Panc1 (cell line): ENCODE measurements at regions not wholly inside any gene's neighbourhood (a gene's known extent, or its start where the extent isn't known, plus 50 kb on each side); places are given as distances from the start of the nearest gene placed in this dataset.

Experiments used
- ATAC-seq: fragments of 200-7000 bp; cut with Tn5 transposase; 2 replicates; pipeline ENCODE4 v1.9.1; 2020; ENCODE audit warnings: mild to moderate bottlenecking, moderate library complexity
- BruUV-seq: library from RNA; stranded (reverse); fragments of 400-500 nt; replicated peaks from 2 replicates; lab custom pipeline; 2021; lab: Mats Ljungman, UMichigan
- CTCF ChIA-PET: fragments of 300-600 bp; sonication (Branson Sonifier 250); formaldehyde crosslinking; loops from one replicate; lab custom pipeline; 2022; ENCODE audit warnings: antibody characterized with exemption; lab: Charles Lee
- POLR2A ChIA-PET: fragments of 300-600 bp; sonication (Branson Sonifier 250); formaldehyde crosslinking; loops from one replicate; lab custom pipeline; 2022; ENCODE audit warnings: antibody characterized with exemption; lab: Charles Lee
- DNase-seq: peaks from one replicate; pipeline ENCODE4 v3.0.0-alpha.2; 2010; ENCODE audit warnings: low read depth, low spot score
- H3K27ac ChIP-seq: 2 replicates; pipeline ENCODE4 v1.5.1; 2011; ENCODE audit warnings: mild to moderate bottlenecking, low read length, inconsistent platforms
- H3K27me3 ChIP-seq: fragments of 200-500 bp; sonication (Bioruptor generic); 2 replicates; pipeline ENCODE4 v1.6.0; 2014; ENCODE audit warnings: low read length, inconsistent platforms; ENCODE audit not compliant: control insufficient read depth, insufficient read depth
- H3K36me3 ChIP-seq: fragments of 200-500 bp; sonication (Bioruptor generic); 2 replicates; pipeline ENCODE4 v1.5.1; 2014; ENCODE audit warnings: inconsistent platforms, mild to moderate bottlenecking, low read length, moderate library complexity; ENCODE audit not compliant: control insufficient read depth, insufficient read depth
- H3K4me1 ChIP-seq: 2 replicates; pipeline ENCODE4 v1.5.1; 2011; ENCODE audit warnings: inconsistent platforms, mild to moderate bottlenecking, low read length, moderate library complexity; ENCODE audit not compliant: control insufficient read depth, insufficient read depth
- H3K4me3 ChIP-seq, 2 experiments: 2 replicates each; pipeline ENCODE4 v1.5.1; 2011 to 2012; ENCODE audit warnings: low read depth in 2 of 2, low read length in 2 of 2, mild to moderate bottlenecking in 2 of 2, inconsistent platforms in 1 of 2, moderate library complexity in 1 of 2
- H3K9me3 ChIP-seq: fragments of 200-500 bp; sonication (Bioruptor generic); 2 replicates; pipeline ENCODE4 v1.5.1; 2014; ENCODE audit warnings: low read depth, mild to moderate bottlenecking, inconsistent platforms, low read length, moderate library complexity; ENCODE audit not compliant: control insufficient read depth, insufficient read depth
- POLR2AphosphoS5 ChIP-seq: IDR thresholded peaks from 2 replicates; pipeline ENCODE4 v1.6.1; 2012; ENCODE audit warnings: mild to moderate bottlenecking, low read depth, low read length, moderate library complexity
- SIN3A ChIP-seq: IDR thresholded peaks from 2 replicates; pipeline ENCODE4 v1.6.1; 2012; ENCODE audit warnings: low read depth, mild to moderate bottlenecking, low read length, moderate library complexity, borderline replicate concordance; ENCODE audit not compliant: insufficient read depth
- TCF7L2 ChIP-seq: IDR thresholded peaks from 2 replicates; pipeline ENCODE4 v1.6.1; 2011; ENCODE audit warnings: mild to moderate bottlenecking, low read depth, low read length, inconsistent platforms
- in situ Hi-C: cut with HindIII; loops from 2 replicates; pipeline ENCODE4 v1.10.0; 2016; ENCODE audit warnings: low sequenced_read_pairs, low pct_unique_long_range_greater_than_20kb
- intact Hi-C: fragments of 100-400 bp; cut with micrococcal nuclease; formaldehyde crosslinking; loops from one replicate; pipeline ENCODE4 v1.10.0; 2022; ENCODE audit not compliant: unreplicated experiment
- TF ChIP-seq, protein P1 (sequence below), 2 experiments: IDR thresholded peaks; 2 replicates each; pipeline ENCODE4 v1.6.1; 2011 to 2012; ENCODE audit warnings: low read depth in 2 of 2, control low read depth in 1 of 2, low read length in 1 of 2, mild to moderate bottlenecking in 1 of 2, moderate library complexity in 1 of 2; ENCODE audit not compliant: insufficient read depth in 1 of 2
- TF ChIP-seq, protein P2 (sequence below): fragments of 450-650 bp; IDR thresholded peaks from 2 replicates; pipeline ENCODE4 v1.5.1; 2017; ENCODE audit warnings: mild to moderate bottlenecking

DNA sequence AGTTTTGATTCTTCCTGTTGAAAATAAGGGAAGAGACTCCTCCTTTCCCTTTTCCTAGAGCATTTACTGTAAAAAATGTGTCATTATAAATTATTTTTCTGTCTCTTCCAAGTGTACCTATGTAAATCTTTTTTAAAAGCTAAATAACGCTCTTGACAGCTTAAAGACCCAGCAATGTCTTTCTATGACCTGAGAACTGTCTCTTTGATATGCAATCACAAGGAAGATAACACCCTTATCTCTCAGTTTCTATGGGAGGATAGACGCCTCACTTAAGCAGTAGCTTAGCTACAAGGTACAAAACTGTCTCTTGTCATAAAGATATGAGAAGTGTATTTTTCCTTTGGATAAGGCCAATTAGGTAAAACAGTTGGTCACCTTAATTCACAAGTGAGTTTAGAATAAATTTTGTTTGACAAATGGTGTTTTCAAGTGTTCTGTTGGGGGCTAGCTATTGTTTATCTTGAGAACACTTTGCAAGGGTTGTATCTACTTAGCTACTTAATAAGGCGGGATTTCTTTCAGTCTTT, 980.6 kb upstream of the EYS start:
- no peak for TF ChIP-seq TCF7L2
- no peaks in the 10 kb centered on the region for H3K27me3 ChIP-seq
- no peak overlapping the region for H3K27ac ChIP-seq
- no peaks in the 10 kb centered on the region for H3K4me1 ChIP-seq
- H3K9me3 ChIP-seq, result no peaks in the 10 kb centered on the region
- no TSS peak for BruUV-seq
- in situ Hi-C loops, result no loop called here
- H3K36me3 ChIP-seq, result no peaks in the 10 kb centered on the region
- CTCF ChIA-PET, result no interaction called here
- POLR2A ChIA-PET, result no interaction called here
- ATAC-seq (no peak), DNase-seq (no peak)
- intact Hi-C loops, result no loop called here
- H3K4me3 ChIP-seq, result no peak overlapping the region

DNA sequence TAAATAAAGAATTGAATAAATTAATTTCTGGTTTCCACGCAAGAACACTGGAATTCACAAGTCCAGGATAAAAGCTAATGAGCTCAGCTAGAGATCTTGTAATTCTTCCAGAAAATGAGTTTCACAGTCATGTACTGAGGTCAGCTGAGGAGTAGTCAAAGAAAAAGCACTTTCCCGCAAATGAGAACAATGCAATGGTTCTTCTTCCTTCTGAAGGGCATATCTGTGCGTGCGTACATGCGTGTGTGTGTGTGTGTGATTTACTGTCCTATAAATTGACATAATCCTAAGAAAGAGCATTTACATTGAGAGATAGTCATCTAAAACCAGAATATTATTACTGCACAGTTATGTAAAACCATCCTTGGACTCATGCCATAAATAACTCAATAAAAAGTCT, 968.9 kb upstream of the EYS start:
- CTCF ChIA-PET, result no interaction called here
- H3K36me3 ChIP-seq, result no peaks in the 10 kb centered on the region
- BruUV-seq, result no TSS peak
- H3K4me1 ChIP-seq, result no peaks in the 10 kb centered on the region
- ATAC-seq, result no peak
- intact Hi-C loops, result no loop called here
- H3K9me3 ChIP-seq, result no peaks in the 10 kb centered on the region
- POLR2A ChIA-PET, result no interaction called here
- in situ Hi-C loops, result no loop called here
- H3K27ac ChIP-seq, result no peak overlapping the region
- no peak overlapping the region for H3K4me3 ChIP-seq
- no peak for TF ChIP-seq POLR2AphosphoS5
- no peak for DNase-seq
- H3K27me3 ChIP-seq, result no peaks in the 10 kb centered on the region

DNA sequence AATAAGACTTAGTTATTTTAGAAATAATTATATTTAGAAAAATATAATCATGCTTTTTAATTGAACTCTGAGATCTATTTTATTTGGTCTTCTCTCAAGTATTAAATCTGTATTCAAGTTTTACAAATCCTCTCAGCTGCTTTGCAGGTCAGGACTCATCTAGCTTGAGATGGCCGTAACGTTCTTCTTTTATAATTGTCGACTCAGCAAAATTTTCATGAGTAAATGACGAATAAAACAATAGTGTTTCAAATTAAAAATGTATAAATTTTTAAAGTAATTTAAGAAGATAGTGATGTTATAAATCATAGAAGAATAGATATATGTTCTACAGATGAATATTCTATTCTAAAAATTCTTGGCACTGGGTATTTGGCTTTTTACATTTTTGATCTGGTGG, 957.1 kb upstream of the EYS start:
- H3K36me3 ChIP-seq, result no peaks in the 10 kb centered on the region
- no peaks in the 10 kb centered on the region for H3K27me3 ChIP-seq
- ATAC-seq, result no peak
- intact Hi-C loops, result no loop called here
- ChIA-PET CTCF (no interaction called here), POLR2A (no interaction called here)
- in situ Hi-C loops, result no loop called here
- H3K4me1 ChIP-seq, result no peaks in the 10 kb centered on the region
- BruUV-seq, result no TSS peak
- no peak overlapping the region for H3K4me3 ChIP-seq
- H3K27ac ChIP-seq, result no peak overlapping the region
- no peak for DNase-seq
- TF ChIP-seq, protein P1, sequence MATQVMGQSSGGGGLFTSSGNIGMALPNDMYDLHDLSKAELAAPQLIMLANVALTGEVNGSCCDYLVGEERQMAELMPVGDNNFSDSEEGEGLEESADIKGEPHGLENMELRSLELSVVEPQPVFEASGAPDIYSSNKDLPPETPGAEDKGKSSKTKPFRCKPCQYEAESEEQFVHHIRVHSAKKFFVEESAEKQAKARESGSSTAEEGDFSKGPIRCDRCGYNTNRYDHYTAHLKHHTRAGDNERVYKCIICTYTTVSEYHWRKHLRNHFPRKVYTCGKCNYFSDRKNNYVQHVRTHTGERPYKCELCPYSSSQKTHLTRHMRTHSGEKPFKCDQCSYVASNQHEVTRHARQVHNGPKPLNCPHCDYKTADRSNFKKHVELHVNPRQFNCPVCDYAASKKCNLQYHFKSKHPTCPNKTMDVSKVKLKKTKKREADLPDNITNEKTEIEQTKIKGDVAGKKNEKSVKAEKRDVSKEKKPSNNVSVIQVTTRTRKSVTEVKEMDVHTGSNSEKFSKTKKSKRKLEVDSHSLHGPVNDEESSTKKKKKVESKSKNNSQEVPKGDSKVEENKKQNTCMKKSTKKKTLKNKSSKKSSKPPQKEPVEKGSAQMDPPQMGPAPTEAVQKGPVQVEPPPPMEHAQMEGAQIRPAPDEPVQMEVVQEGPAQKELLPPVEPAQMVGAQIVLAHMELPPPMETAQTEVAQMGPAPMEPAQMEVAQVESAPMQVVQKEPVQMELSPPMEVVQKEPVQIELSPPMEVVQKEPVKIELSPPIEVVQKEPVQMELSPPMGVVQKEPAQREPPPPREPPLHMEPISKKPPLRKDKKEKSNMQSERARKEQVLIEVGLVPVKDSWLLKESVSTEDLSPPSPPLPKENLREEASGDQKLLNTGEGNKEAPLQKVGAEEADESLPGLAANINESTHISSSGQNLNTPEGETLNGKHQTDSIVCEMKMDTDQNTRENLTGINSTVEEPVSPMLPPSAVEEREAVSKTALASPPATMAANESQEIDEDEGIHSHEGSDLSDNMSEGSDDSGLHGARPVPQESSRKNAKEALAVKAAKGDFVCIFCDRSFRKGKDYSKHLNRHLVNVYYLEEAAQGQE (IDR thresholded peaks at IDR 0.05; ENCODE audit: insufficient read depth in 1 of 2, low read depth in 2 of 2, low read length in 1 of 2), result no peak
- no peak for TF ChIP-seq TCF7L2
- TF ChIP-seq POLR2AphosphoS5, result no peak
- TF ChIP-seq SIN3A, result no peak
- TF ChIP-seq, protein P2, sequence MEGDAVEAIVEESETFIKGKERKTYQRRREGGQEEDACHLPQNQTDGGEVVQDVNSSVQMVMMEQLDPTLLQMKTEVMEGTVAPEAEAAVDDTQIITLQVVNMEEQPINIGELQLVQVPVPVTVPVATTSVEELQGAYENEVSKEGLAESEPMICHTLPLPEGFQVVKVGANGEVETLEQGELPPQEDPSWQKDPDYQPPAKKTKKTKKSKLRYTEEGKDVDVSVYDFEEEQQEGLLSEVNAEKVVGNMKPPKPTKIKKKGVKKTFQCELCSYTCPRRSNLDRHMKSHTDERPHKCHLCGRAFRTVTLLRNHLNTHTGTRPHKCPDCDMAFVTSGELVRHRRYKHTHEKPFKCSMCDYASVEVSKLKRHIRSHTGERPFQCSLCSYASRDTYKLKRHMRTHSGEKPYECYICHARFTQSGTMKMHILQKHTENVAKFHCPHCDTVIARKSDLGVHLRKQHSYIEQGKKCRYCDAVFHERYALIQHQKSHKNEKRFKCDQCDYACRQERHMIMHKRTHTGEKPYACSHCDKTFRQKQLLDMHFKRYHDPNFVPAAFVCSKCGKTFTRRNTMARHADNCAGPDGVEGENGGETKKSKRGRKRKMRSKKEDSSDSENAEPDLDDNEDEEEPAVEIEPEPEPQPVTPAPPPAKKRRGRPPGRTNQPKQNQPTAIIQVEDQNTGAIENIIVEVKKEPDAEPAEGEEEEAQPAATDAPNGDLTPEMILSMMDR, result no peak
- H3K9me3 ChIP-seq, result no peaks in the 10 kb centered on the region
